ENCODE measurements at regions not wholly inside any gene's neighbourhood (a gene's known extent, or its start where the extent isn't known, plus 50 kb on each side); places are given as distances from the start of the nearest gene placed in this dataset.

GRCh38 chr16:65772134-65772732, 594.3 kb upstream of the CDH5 start:
- Histone ChIP-seq H3K4me3 (replicated peaks; ENCODE audit: insufficient read depth, low read length) (no peak overlapping the region), H3K27me3 (ENCODE audit: insufficient read depth, poor library complexity, severe bottlenecking) (no peaks in the 10 kb centered on the region), H3K27ac (replicated peaks) (no peak overlapping the region)
- DNase-seq (ENCODE audit: low read depth in 1 of 2, low spot score in 1 of 2) = no peak
- TF ChIP-seq SPI1 (IDR thresholded peaks at IDR 0.05; ENCODE audit: borderline replicate concordance, low read depth) (no peak), POLR2AphosphoS5 (IDR thresholded peaks at IDR 0.05; ENCODE audit: low read depth) (no peak), GABPA (IDR thresholded peaks at IDR 0.05; ENCODE audit: low read depth) (no peak)
- TF ChIP-seq, protein P1, sequence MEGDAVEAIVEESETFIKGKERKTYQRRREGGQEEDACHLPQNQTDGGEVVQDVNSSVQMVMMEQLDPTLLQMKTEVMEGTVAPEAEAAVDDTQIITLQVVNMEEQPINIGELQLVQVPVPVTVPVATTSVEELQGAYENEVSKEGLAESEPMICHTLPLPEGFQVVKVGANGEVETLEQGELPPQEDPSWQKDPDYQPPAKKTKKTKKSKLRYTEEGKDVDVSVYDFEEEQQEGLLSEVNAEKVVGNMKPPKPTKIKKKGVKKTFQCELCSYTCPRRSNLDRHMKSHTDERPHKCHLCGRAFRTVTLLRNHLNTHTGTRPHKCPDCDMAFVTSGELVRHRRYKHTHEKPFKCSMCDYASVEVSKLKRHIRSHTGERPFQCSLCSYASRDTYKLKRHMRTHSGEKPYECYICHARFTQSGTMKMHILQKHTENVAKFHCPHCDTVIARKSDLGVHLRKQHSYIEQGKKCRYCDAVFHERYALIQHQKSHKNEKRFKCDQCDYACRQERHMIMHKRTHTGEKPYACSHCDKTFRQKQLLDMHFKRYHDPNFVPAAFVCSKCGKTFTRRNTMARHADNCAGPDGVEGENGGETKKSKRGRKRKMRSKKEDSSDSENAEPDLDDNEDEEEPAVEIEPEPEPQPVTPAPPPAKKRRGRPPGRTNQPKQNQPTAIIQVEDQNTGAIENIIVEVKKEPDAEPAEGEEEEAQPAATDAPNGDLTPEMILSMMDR (IDR thresholded peaks at IDR 0.05; ENCODE audit: insufficient read depth, low read length) = no peak
- TF ChIP-seq, protein P2, sequence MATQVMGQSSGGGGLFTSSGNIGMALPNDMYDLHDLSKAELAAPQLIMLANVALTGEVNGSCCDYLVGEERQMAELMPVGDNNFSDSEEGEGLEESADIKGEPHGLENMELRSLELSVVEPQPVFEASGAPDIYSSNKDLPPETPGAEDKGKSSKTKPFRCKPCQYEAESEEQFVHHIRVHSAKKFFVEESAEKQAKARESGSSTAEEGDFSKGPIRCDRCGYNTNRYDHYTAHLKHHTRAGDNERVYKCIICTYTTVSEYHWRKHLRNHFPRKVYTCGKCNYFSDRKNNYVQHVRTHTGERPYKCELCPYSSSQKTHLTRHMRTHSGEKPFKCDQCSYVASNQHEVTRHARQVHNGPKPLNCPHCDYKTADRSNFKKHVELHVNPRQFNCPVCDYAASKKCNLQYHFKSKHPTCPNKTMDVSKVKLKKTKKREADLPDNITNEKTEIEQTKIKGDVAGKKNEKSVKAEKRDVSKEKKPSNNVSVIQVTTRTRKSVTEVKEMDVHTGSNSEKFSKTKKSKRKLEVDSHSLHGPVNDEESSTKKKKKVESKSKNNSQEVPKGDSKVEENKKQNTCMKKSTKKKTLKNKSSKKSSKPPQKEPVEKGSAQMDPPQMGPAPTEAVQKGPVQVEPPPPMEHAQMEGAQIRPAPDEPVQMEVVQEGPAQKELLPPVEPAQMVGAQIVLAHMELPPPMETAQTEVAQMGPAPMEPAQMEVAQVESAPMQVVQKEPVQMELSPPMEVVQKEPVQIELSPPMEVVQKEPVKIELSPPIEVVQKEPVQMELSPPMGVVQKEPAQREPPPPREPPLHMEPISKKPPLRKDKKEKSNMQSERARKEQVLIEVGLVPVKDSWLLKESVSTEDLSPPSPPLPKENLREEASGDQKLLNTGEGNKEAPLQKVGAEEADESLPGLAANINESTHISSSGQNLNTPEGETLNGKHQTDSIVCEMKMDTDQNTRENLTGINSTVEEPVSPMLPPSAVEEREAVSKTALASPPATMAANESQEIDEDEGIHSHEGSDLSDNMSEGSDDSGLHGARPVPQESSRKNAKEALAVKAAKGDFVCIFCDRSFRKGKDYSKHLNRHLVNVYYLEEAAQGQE (IDR thresholded peaks at IDR 0.05; ENCODE audit: insufficient replicate concordance, low read depth) = no peak

DNA sequence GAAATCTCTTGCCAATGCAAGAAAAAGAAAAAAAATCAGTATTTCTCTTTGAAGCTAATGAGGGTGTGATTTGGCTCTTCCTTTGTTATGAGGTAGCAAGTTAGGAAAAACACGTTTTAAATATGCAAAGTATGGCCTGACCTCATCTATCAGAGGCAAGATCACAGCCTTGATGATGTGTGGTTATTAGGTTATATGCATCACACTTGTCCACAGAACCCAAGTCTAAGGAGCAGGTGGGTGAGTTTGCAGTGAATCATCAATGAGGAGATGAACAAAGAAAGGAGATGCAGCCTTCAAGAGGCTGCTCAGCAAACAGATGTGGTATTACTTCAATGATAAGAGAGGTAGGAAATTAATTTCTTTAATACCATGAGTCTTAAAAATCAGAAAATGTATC, 594.8 kb upstream of the CDH5 start:
- no peak for DNase-seq (ENCODE audit: low read depth in 1 of 2, low spot score in 1 of 2)
- Histone ChIP-seq H3K27ac (replicated peaks) (no peak overlapping the region), H3K27me3 (ENCODE audit: insufficient read depth, poor library complexity, severe bottlenecking) (no peaks in the 10 kb centered on the region), H3K4me3 (replicated peaks; ENCODE audit: insufficient read depth, low read length) (no peak overlapping the region)
- TF ChIP-seq, protein P2 (IDR thresholded peaks at IDR 0.05; ENCODE audit: insufficient replicate concordance, low read depth) = no peak
- TF ChIP-seq POLR2AphosphoS5 (IDR thresholded peaks at IDR 0.05; ENCODE audit: low read depth) (no peak), SPI1 (IDR thresholded peaks at IDR 0.05; ENCODE audit: borderline replicate concordance, low read depth) (no peak), GABPA (IDR thresholded peaks at IDR 0.05; ENCODE audit: low read depth) (no peak)
- TF ChIP-seq, protein P1 (IDR thresholded peaks at IDR 0.05; ENCODE audit: insufficient read depth, low read length) = no peak

DNA sequence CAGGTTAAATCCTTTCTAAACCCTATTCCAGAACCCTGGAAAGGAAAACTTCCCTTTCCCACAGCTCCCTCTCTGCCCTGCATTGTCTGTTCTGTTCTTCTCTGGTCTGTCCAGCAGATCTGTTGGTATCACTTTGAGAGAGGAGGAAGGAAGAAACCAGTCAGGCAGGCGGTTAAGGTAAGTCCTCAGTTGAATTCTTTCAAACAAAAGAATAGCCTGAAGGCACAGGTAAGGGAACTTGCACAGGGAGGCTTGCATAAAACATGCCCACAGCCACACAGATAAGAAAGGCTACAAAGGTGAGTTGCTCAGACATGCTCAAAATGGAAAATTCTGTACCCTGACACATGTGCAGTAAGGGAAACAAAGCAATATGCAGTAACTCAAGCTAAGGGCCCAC, 595.7 kb upstream of the CDH5 start:
- TF ChIP-seq GABPA (IDR thresholded peaks at IDR 0.05; ENCODE audit: low read depth) (no peak), SPI1 (IDR thresholded peaks at IDR 0.05; ENCODE audit: borderline replicate concordance, low read depth) (no peak), POLR2AphosphoS5 (IDR thresholded peaks at IDR 0.05; ENCODE audit: low read depth) (no peak)
- TF ChIP-seq, protein P1 (IDR thresholded peaks at IDR 0.05; ENCODE audit: insufficient read depth, low read length) = no peak
- TF ChIP-seq, protein P2 (IDR thresholded peaks at IDR 0.05; ENCODE audit: insufficient replicate concordance, low read depth) = no peak
- no peaks in the 10 kb centered on the region for H3K27me3 ChIP-seq (ENCODE audit: insufficient read depth, poor library complexity, severe bottlenecking)
- H3K4me3 ChIP-seq (replicated peaks; ENCODE audit: insufficient read depth, low read length) = no peak overlapping the region
- DNase-seq (ENCODE audit: low read depth in 1 of 2, low spot score in 1 of 2) = no peak
- H3K27ac ChIP-seq (replicated peaks) = no peak overlapping the region
